ENCODE measurements at regions not wholly inside any gene's neighbourhood (a gene's known extent, or its start where the extent isn't known, plus 50 kb on each side); places are given as distances from the start of the nearest gene placed in this dataset.

DNA sequence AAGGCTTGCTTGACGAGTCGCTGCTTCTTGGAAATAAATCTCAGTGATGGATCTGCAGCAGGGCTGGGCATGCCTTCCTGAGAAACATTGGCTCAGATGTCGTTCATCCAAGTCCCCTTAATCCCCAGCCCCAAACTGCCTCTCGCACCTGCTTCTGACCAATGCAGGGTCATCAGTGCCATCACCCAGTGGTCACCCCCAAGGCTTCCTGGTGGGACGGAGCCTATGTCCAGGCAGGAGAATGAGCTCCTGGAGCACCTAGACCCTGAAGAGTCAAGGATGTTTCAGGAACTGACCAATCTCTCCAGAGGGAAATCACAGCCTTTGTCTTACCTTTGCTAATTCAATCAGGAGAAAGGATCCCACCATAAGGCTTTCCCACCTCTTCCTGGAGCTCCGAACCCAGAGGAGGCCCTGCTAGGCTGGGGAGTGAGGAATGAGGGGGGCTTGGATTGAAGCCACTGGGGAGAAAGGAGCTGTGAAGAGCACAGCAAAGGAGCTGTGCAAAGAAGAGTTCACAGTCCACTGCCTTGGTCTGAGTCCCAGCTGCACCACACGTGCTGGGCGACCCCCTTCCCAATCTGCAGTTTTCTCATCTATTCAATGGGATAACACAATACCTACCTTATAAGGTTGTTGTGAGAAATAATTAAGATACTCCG is 416.1 kb downstream of the NPHP4 start (continued):
- TF ChIP-seq ZNF462 (CRISPR knock-in tag; IDR thresholded peaks at IDR 0.05) (no peak), STAT1 (IDR thresholded peaks at IDR 0.05; ENCODE audit: unreplicated experiment) (no peak), CREB1 (CRISPR knock-in tag; IDR thresholded peaks at IDR 0.05; ENCODE audit: low read depth) (no peak), POLR2AphosphoS5 (IDR thresholded peaks at IDR 0.05; ENCODE audit: low read depth) (no peak), EZH2phosphoT487 (IDR thresholded peaks at IDR 0.05; ENCODE audit: unreplicated experiment) (no peak)

GRCh38 chr1:5575396-5575940 is 416.8 kb downstream of the NPHP4 start:
- no peaks in the 10 kb centered on the region; the same call in 2 of the 3 replicates for H3K4me1 Mint-ChIP-seq
- no peak overlapping the region for H2AFZ ChIP-seq
- ATAC-seq = no peak
- peaks cover 5% of the 10 kb centered on the region for H3K27me3 Mint-ChIP-seq (ENCODE audit: insufficient read depth, low read depth, poor library complexity)
- no peak overlapping the region for H3K27ac ChIP-seq (ENCODE audit: low read depth)
- peaks cover 4% of the 10 kb centered on the region; the same call in 1 of the 2 replicates for H3K36me3 ChIP-seq (ENCODE audit: insufficient read depth)
- no peaks in the 10 kb centered on the region for H3F3A ChIP-seq (replicated peaks; ENCODE audit: low read depth)
- no peak overlapping the region for H3K4me3 Mint-ChIP-seq
- H4K20me1 ChIP-seq (replicated peaks; ENCODE audit: insufficient read depth) = no peaks in the 10 kb centered on the region
- H3K9me2 ChIP-seq (ENCODE audit: insufficient read depth) = no peaks in the 10 kb centered on the region
- H3K4me2 ChIP-seq = no peak overlapping the region
- no peak overlapping the region for H3K27ac Mint-ChIP-seq
- peaks cover 18% of the 10 kb centered on the region for H3K9me3 Mint-ChIP-seq
- no peaks in the 10 kb centered on the region for H3K27me3 ChIP-seq (ENCODE audit: insufficient read depth)
- no peak overlapping the region for H3K4me3 ChIP-seq
- peak; percentile 1 for DNase-seq (ENCODE audit: low spot score)
- no peaks in the 10 kb centered on the region for H3K79me2 ChIP-seq (replicated peaks; ENCODE audit: insufficient read depth)
- no peaks in the 10 kb centered on the region for H3K4me1 ChIP-seq (ENCODE audit: insufficient read depth)
- H3K36me3 Mint-ChIP-seq (ENCODE audit: low read depth) = no peaks in the 10 kb centered on the region; the same call in 2 of the 3 replicates
- TF ChIP-seq JUNB (IDR thresholded peaks at IDR 0.05; ENCODE audit: unreplicated experiment) (no peak), EZH2phosphoT487 (IDR thresholded peaks at IDR 0.05; ENCODE audit: unreplicated experiment) (no peak), ZNF462 (CRISPR knock-in tag; IDR thresholded peaks at IDR 0.05) (no peak), STAT1 (IDR thresholded peaks at IDR 0.05; ENCODE audit: unreplicated experiment) (no peak)
